HG03135 (cell line): ENCODE measurements at regions not wholly inside any gene's neighbourhood (a gene's known extent, or its start where the extent isn't known, plus 50 kb on each side); places are given as distances from the start of the nearest gene placed in this dataset.

Source experiments
- ATAC-seq: cut with Tn5 transposase; IDR thresholded peaks from one replicate; pipeline ENCODE4 v1.9.1; 2021; ENCODE audit warnings: mild to moderate bottlenecking, moderate library complexity; ENCODE audit not compliant: unreplicated experiment

DNA sequence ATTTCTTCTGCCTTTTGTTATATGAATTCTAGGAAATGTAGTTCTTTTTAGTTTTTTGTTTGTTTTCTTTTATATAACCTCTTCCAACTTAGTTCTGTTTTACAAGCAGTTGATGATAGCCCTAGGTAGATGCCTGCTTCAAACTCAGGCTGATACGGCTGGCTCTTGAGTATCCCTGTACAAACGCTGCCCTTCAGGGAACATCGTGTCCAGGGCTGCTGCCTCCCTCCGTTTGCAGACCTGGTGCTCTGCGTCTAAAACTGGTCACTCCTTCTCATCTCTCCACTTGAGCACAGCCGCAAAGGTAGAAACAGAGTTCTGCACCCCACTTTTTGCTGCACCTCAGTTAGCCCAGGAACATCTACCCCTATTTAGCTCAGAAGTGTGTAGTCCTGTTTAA, 310.1 kb downstream of the PRL start:
- ATAC-seq = no peak

DNA sequence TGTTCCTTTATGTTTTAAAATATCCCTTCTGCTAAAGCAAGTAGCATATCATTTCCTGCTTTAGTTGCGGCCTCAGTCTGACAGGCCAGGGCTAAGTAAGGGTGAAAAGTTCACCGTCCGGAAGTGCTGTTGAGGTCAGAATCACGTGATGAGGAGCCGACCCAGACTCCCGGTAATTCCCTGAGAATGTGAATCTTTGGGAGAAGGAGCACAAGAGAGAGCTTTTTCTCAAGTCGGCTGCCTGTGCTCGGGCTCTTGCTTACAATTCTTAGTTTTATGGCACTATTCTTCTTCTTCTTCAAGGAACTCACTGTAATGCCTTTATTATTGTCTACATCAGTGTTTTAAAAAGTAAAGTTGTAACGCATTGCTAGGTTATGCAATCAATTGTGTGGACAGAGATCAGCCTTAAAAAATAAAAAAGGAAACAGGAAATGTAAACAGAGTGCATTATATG, 309.3 kb downstream of the PRL start:
- peak; percentile 89 for ATAC-seq

DNA sequence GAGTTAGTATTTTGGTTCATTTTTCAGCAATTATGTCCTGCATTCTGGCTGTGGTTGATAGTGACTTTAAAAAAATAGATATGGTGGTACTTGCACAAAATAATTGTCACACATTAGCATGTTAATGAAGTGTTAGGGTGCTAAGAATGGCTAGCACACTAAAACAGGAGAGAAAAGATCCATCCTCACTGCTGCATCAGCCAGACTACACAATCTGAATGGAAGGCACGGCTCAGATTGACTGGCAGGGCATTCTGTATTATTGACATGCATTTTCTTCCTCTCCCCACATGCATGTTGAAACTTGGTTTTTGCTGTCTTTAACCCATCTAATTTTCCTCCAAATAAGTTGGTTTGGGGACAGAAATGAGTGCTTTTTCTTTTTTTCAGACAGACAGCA, 306.3 kb downstream of the PRL start:
- no peak for ATAC-seq

DNA sequence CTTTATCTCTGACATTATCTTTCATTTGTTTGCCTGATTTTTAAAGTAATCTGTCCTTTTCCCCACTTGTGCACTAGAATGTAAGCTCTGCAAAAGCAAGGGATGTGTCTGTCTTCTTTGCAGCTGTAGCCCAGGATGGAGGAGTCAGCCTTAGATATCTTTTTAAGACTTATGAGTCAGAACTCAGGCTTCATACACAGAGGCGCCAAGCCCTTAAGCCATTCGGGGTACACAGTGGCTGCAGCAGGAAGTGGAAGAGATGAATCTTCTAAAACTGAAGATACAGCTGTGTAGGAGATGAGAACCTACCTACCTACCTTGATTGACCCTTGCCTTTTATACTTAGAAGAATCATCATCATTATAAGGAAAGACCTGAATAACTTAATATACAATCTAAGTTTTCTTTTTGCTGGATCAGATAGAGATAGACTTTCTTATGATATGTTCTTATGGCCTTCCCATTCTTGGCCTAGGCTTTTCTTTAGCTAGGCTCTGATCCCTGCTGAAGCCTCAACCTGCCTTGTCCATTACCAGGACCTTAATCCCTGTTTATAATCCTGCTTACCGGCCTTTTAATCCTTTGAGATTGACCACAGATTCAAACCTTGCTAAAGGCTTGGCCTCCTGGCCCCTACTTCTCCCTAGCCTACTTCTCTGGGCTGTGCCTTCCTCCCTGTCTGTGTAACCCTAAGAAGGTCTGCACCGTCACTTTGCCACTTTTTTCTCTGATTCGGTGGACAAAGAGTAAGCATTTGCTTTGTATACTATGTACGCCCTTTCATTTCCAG, 304.5 kb downstream of the PRL start:
- ATAC-seq = no peak

DNA sequence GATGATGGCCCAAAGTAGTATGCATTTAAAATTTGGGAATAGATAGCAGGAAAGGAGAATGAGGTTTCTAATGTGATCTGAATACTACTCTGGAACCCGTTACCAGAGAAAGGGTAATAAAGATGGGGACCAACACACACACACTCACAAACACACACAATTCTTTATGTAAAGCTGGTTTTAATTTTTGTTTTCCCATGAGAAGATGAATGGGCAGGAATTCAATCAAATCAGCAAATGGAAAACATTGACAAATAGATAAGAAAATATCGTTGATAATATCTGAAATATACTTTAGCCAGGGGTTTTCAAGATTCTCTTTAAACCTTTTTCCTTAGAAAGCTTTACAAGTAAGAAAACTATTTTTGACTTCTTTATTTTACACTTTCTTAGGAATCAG, 303.0 kb downstream of the PRL start:
- no peak for ATAC-seq

DNA sequence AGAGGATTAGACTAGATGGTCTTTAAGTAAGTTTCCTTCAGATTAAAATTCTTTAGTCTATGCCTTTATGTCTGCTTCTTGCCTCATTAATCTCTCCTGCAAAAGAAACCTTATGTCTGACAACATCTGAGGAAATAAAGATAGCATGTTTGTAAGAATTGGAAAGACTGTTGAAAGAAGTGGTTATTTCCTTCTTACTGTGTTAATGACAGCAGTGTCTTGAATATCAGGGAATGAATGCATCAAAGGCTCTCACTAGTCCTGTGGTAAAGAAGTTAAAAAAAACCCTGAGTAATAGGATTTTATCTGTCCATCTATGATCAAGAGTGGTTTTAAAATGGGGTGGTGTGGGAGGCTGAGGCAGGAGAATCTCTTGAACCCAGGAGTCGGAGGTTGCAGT, 302.0 kb downstream of the PRL start:
- ATAC-seq = no peak

DNA sequence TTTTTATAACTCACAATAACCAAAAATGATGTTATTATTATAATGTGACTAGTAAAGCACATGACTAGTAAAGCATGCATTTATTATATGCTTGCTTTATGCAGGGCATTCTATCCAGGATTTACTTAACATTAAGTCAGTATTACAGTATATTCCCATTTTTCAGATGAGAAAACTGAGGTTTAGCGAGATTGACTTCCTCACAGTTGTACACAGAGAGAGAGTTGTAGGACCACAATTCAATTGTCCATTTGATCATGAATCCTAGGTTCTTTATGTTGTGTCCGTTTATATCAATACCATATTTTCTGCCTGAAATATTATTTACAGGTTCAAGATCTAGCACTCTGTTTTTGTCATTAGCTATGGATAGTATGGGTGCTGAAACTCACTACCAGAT, 301.5 kb downstream of the PRL start:
- ATAC-seq = no peak

DNA sequence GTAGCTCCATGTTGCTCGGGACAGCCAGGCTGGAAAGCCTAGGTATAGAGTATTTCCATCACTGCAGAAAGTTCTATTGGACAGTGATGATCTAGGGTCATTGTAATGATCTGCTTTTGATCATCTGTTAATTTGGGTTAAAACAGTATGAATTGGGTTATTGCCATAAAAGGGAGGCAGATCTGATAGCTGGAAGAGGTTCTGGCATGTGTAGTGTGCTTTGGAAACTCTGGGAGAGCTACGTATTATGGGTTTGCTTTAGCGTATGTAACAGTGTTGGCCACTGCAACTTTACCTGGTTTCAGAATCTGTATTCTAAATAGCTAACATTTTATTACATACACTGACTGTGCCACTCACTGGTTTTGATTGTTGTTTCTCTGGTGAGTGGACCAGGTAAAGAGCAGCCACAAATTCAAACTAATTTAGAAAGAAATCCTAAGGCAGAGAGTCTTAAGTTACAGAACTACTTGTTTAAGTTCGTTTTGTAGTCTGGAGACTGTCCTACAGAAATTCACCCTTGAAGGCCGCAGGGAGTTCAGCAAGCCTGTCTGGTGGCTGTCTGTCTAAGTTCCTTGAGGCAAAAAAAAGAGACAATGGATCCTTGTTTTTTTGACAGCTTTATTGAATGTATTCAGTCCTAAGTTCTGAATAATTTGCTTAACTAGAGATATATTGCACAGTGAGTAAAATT, 300.3 kb downstream of the PRL start:
- no peak for ATAC-seq

DNA sequence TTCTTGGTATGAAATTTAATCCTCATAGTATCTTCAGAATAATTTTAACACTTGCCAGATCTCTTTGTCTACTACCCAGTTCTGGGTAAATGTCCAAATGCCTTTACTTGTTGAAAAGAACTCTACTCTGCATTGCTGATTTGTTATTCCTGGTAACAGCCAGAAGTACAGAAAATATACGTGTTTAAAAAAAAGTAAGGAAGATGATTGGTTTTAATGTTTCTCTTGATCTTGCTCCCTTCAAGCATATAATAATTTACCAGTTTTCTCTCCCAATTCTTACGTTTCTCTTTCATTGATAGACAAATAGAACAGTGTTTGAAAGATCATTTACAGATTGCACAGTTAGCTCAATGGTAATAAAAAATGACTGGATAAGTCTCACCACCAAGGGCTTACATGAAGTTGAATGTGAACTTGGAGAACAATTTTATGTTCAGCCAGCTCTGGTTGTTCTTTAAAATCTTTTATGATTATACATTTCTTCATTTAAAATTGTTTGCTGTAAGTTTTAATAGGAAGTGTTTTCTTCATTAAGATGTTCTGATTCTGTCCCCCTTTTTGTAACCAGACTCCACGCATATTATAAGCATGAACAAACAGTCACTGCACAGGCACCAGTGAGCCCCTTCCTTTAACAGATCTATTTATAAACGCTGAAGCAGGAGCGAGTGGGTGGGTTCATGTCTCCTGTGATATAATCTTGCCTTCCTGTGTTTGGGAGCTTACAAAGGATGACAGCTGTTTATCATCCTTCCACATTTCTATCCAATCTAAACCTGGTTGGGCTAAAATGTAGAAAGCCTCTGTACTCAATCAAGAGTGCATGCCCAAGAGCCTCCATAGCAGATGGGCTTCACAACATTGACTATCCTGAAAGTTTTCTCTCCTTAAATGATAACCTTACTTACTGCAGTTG, 299.5 kb downstream of the PRL start:
- no peak for ATAC-seq

DNA sequence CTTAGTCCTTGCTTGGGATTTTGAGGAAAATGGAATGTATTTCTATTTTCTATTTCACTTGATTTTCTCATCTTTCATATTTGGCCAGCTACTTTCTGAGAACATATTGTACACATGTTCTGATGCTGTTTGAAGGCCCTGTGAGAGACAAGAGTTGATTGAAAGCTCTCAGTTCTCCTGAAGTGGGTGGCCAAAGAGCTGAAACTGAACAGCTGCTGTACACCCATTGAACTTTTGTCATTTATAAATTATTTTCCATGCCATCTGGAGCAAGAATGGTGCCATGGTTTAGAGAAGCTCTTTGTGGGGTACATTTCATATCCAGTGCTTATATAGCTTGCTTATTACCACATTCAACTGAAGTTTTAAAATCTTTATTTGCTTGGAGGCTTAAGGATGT, 298.3 kb downstream of the PRL start:
- no peak for ATAC-seq

DNA sequence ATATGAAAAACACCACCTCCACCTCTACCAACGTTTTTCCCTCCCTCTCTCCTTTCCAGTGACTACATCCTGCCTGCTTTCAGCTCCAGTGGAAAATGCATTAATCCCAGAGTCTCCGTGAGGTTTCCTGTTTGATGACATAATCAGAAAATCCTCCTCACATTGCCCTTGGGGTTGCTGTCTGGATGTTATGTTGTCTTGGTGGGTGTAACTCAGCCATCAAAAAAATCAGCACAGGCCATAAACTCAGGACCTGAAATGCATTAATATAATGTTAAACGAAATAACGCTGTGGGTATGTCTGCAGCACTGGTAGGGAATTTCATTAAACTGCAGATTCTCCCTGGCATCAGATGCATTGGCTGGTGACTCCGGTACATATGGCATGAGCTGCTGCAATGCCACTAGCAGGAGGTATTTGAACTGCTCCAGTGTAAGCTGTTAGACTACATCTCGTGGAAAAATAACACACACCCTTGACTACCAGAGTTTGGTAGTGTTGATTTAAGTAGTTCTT, 297.8 kb downstream of the PRL start:
- no peak for ATAC-seq

DNA sequence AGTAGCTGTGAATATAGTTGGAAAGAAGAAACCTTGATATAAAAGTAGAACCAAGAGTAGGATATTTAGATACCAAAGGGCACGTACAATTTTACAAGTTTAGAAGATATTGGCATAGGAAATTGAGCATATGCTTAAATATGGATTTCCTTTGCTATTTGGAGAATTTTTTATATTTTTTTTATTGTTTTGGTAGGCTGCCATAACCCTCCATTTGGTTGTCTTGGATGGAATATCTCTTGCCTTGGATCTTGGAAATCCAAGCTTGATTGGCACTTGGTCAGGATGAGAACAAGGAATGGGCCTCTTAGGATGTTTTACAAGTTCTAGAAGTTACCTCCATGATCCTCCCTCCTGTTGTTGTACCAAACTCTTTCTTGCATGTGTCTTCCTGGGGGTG, 297.1 kb downstream of the PRL start:
- no peak for ATAC-seq

DNA sequence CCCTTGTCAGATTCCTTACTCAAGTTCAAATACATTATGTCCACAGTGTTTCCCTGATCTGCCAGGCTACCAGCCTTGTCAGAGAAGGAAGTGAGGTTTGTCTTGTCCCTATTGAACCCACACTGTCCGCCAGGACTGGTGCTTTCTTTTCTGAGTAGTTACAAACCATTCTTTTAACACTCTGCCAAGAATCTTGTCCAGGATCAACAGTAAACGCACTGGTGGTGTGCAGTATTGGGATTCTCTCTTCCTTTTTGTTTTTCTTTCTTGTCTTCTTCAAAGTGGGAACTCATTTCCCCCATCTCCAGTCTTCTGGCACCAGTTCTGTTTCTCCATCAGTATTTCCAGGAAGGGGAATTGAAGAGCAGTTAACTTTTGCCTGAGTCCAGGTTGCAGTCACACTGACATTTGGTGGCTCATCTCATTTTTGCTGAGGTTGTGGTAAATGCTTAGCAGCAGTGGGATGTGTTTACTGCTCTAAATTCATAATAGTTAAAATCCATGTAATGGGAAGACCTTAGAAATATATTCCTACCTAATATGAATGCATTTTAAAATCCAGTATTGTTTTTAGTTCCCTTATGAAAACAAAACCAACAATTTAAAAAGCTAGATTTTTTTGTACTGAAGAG, 295.3 kb downstream of the PRL start:
- ATAC-seq = no peak

DNA sequence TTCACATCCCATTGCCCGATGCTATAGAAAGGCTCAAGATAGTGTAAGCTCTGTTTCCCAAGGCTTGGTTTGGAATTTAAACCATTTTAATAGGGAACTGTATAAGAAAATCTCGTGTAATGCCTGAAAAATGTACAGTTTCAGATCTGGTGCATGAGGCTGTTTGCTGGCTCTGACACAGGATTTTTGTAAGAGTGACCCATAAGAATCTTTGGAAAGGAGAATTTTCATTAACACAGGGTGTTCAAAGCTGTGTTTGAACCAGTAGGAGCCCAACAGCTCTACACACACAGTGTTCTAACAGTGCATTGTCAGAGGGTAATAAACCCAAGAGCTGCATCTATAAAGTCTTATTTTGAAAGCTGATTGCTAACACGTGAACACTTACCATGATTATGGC, 293.5 kb downstream of the PRL start:
- ATAC-seq = no peak

DNA sequence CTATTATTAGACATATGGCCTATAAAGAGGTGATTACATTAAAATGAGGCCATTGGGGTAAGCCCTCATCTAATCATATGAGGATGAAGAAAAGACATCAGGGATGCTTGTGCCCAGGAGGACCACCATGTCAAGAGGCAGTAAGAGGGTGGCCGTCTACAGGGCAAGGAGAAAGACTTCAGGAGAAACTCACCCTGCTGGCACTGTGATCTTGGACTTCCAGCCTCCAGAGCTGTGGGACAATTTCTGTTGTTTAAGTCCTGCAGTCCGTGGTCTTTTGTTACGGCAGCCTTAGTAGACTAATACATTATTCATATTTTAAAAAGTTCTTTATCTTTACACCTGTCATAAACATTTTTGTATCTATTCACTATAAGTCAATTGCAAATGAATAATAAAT, 290.0 kb downstream of the PRL start:
- ATAC-seq = no peak

DNA sequence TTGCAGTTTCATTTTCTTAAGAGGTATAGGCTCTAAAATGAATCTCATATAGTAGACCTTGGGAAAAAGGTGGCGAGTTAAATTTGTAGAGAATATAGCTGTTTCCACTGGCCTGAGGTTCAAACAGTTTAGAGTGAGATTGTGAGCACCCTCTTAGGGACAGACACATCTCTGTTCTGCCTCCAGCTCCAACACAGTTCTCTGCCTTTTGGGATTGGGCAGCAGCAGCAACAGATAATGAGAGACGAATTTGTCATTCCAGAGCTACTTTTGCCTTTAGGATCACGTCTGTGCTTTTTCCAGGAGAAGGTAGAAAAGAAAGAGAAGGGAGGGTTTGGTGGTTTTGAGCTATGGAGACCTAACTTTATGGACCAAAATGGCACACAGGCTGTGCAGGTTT, 289.4 kb downstream of the PRL start:
- ATAC-seq = no peak

DNA sequence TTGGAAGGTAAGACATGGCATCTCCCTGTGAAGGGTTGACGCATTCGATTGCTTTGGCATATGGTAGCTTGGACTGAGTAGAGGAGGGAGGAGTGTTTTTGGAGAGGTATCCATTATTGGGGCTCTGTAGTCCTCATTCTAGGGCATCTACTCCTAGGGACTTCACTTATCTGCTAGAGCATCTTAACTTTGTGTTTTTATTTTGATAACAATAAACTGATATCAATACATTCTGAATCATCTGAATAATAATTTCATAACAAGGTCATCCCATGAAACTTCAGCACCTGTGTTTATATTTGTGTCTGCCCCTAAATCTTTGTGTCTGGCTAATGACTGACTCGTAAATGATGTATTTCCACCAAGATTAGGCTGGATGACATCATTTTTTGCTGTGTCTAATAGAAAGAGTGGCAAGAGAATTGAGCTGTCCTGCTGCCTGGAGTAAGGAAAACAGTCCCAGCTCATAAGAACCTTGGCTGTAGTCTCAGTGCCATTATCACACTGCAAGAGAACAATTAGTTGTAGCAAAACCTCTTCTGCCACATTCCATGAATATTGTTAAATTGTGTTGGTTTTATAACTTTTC, 288.5 kb downstream of the PRL start:
- ATAC-seq = no peak

DNA sequence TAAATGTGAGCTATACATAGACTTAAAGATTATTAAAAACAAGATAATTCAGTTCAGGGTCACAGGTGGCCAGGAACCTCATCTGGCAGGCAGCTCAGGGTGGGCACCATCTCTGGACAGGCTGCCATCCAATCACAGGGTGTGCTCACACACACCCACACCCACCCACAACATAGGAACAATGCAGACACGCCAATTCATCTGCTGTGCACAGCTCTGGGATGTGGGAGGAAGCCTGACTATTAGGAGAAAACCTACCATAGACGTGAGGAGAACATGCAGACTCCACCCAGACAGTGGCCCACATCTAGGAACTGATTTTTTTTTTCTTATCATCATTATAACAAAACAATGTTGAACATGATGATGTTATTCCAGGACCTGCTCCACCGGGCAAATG, 286.7 kb downstream of the PRL start:
- no peak for ATAC-seq

DNA sequence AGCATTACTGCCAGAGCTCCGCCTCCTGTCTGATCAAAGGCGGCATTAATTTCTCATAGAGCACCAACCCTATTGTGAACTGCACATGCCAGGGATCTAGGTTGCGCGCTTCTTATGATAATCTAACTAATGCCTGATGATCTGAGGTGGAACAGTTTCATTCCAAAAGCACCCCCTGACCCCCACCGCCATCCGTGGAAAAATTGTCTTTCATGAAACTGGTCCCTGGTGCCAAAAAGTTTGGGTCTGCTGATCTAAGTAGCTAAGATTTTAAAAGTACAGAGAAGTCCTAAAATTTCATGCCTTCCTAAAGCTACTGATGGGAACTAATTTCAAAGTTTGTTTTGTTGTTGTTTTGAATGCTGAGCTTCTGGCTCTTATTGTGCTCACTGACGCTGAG, 281.6 kb downstream of the PRL start:
- no peak for ATAC-seq

DNA sequence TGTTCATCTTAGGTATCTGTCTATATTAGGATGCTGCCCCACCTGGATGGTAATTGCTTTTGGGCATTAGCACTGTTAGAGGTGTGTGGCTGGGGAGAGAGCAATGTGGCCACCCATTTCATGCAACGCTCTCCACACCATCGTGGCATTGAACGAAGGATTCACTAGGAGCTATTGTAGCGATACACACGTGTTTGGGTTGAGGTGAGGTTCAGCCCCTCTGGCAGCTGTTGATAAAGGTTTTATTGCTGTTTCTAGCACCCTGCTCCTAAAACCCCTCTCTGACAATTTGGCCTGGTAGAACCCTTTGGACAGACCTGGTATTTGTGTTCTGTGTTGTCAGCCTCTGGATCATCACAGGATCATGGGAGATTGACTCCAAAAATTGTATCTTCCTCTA, 280.9 kb downstream of the PRL start:
- no peak for ATAC-seq

DNA sequence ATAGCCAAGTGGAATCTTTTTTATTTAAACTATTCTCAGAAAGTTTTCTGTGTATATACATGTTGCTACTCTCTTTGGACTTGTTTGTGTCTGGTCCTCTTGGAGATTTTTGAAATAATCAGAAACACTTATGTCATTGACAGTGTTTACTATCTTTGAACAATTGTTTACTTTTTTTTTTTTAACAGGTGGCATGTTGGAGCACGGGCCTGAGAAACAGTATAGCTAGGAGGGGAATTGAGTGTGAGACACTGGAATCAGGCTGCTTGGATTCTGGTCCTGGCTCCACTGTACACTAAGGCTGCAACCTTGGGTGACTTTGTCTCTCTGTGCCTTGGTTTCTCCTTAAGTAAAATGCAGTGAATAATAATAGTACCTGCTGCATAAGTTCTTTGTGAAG, 279.6 kb downstream of the PRL start:
- ATAC-seq = no peak
